GM19438 (cell line): ENCODE measurements at regions not wholly inside any gene's neighbourhood (a gene's known extent, or its start where the extent isn't known, plus 50 kb on each side); places are given as distances from the start of the nearest gene placed in this dataset.

ENCODE experiments used
- ATAC-seq: cut with Tn5 transposase; IDR thresholded peaks from one replicate; pipeline ENCODE4 v1.9.1; 2021; ENCODE audit warnings: low read depth; ENCODE audit not compliant: unreplicated experiment

- no peak for ATAC-seq
These were observed 104.7 kb upstream of the PCDH15 start for GRCh38 chr10:54905578-54906192.

DNA sequence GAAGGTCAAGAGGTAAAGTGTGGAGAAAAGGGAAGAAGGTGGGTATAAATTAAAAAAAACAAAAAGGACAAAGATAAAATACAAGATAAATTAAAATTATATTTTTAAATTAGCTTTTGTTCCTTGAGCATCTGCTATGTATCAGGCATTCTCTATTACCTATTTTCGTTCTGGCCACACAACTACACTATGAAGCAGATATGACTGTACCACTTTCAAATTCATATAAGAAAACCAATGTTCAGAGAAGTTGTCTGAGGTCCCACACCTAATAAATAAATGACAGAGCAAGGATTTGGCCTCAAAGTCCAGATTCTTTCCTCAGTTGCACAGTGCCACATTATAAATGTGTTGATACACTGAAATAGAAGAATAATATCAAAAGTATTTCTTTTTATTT, 103.8 kb upstream of the PCDH15 start:
- ATAC-seq: no peak

- no peak for ATAC-seq
These were observed 102.7 kb upstream of the PCDH15 start for GRCh38 chr10:54903745-54904144.

DNA sequence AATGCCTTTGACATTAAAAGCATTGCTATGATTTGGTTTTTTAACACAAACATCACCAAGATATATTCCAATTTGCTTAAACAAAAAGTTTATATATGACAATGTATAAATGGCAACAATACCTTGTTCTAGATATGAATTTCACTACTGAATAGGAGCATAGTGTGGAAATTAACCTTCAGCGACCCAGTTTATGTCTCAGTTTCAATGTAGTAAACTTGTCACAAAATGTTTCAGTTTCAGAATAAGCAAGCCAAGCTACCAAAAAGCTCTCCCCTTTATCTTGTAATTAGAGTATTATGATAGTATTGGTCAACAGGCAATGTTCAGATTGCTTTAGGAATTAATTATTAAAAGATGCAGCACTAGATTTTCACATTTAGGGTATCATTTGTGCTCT, 99.6 kb upstream of the PCDH15 start:
- ATAC-seq: no peak

GRCh38 chr10:54880996-54881395, 80.0 kb upstream of the PCDH15 start:
- no peak for ATAC-seq

GRCh38 chr10:54869022-54869421, 68.0 kb upstream of the PCDH15 start:
- ATAC-seq: no peak

DNA sequence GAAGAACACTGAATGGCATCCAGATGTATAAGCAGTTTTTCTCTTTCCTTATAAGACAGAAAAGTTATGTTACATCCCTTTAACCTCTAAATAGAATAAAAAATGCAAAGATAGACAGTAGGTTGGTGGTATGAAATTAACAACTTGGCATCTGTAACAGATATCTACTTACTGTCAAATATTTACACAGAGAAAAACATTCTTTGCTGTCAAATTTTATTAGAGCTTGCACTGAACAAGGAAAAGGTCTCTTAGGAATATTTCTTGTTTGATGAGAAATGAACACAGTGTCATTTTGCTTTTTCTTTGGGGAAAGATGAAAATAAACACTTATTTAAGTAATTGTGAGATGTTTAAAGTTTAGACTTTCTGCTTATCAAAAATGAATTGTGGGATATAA, 65.6 kb upstream of the PCDH15 start:
- no peak for ATAC-seq

DNA sequence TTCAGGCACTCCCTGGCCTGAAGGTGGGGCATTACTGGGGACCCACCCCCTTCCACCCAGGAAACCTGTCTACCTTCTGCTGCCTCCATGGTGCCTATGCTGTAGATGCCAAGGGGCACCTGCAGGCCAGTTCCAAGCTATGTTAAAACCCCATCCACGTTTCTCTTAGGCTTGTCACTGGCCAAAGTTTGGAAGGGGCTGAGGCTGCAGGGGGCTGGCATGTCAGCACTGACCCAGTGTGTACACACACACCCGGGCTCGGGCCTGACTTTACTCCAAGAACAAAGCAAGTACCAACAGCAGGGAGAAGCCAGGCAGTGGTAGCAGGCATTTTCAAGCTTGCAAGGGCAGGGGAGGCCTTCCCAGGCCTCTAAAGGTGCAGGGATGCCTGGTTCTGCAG, 53.8 kb upstream of the PCDH15 start:
- ATAC-seq: no peak

GRCh38 chr10:54854389-54854788, 53.4 kb upstream of the PCDH15 start:
- no peak for ATAC-seq

- ATAC-seq: no peak
These were observed 52.9 kb upstream of the PCDH15 start for GRCh38 chr10:54853883-54854282.
